A549 (cell line): ENCODE measurements at regions not wholly inside any gene's neighbourhood (a gene's known extent, or its start where the extent isn't known, plus 50 kb on each side); places are given as distances from the start of the nearest gene placed in this dataset.

Experiments used
- ATAC-seq, 2 experiments: fragments of 200-7000 bp in 1 of 2; fragments of >200 bp in 1 of 2; cut with Nextera tagmentation in 1 of 2; cut with Tn5 transposase in 1 of 2; 3 replicates each; pipeline versions ENCODE4 v1.8.0 to v1.9.1; 2018 to 2020; ENCODE audit warnings: mild to moderate bottlenecking in 1 of 2, moderate library complexity in 1 of 2
- CTCF ChIA-PET: fragments of 300-600 bp; sonication (Branson Sonifier 250); formaldehyde crosslinking; extraction: SDS; loops from one replicate; lab custom pipeline; 2021; ENCODE audit warnings: antibody characterized with exemption, inconsistent platforms; lab: Yijun Ruan, JAX
- POLR2A ChIA-PET: fragments of 350-600 bp; formaldehyde crosslinking; extraction: SDS; loops from one replicate; lab custom pipeline; 2021; ENCODE audit warnings: antibody characterized with exemption, inconsistent platforms; lab: Yijun Ruan, JAX
- DNase-seq, 2 experiments: peaks; one replicate each; pipeline versions ENCODE4 v3.0.0 to v3.0.0-alpha.2; 2011 to 2016; ENCODE audit warnings: low read depth in 1 of 2, low spot score in 1 of 2
- FAIRE-seq: peaks from 2 replicates; lab custom pipeline; 2011; peaks lifted over from hg19 to GRCh38; lab: Jason Lieb, UNC
- H3K27ac ChIP-seq, 2 experiments: fragments of >200 bp; sonication (Bioruptor Twin); formaldehyde crosslinking; 3 replicates each; pipeline ENCODE4 v1.5.1; 2016 to 2017
- H3K4me1 ChIP-seq: fragments of >200 bp; sonication (Bioruptor Twin); formaldehyde crosslinking; 3 replicates; pipeline ENCODE4 v1.6.1; 2016
- H3K4me2 ChIP-seq: fragments of >200 bp; sonication (Bioruptor Twin); formaldehyde crosslinking; 3 replicates; pipeline ENCODE4 v1.6.1; 2016
- H3K4me3 ChIP-seq: fragments of >200 bp; sonication (Bioruptor Twin); formaldehyde crosslinking; 3 replicates; pipeline ENCODE4 v1.5.1; 2016
- H3K9me3 ChIP-seq: fragments of >200 bp; sonication (Bioruptor Twin); formaldehyde crosslinking; 3 replicates; pipeline ENCODE4 v1.6.1; 2016
- CBX2 ChIP-seq: fragments of 200-600 bp; sonication (generic); IDR thresholded peaks from 2 replicates; pipeline ENCODE4 v1.6.1; 2016; ENCODE audit warnings: low read depth, mild to moderate bottlenecking, borderline replicate concordance
- CEBPB ChIP-seq, 2 experiments: fragments of >200 bp in 1 of 2; sonication (Bioruptor Twin) in 1 of 2; formaldehyde crosslinking in 1 of 2; IDR thresholded peaks; 2 replicates each; pipeline ENCODE4 v1.6.1; 2012 to 2016
- EHF ChIP-seq: fragments of 250-450 bp; sonication (Bioruptor Pico); IDR thresholded peaks from 2 replicates; pipeline ENCODE4 v1.5.0; 2020; ENCODE audit warnings: mild to moderate bottlenecking
- GATA3 ChIP-seq: IDR thresholded peaks from 2 replicates; pipeline ENCODE4 v1.6.1; 2012; ENCODE audit warnings: borderline replicate concordance
- HEYL ChIP-seq: fragments of 250-450 bp; sonication (Bioruptor Pico); IDR thresholded peaks from 2 replicates; pipeline ENCODE4 v1.8.0; 2021; ENCODE audit warnings: mild to moderate bottlenecking, moderate library complexity
- HOXA7 ChIP-seq: fragments of 250-450 bp; sonication (Bioruptor Pico); IDR thresholded peaks from 2 replicates; pipeline ENCODE4 v1.5.0; 2020; ENCODE audit warnings: mild to moderate bottlenecking, moderate library complexity
- JUN ChIP-seq, 2 experiments: fragments of >200 bp; sonication (Bioruptor Twin); formaldehyde crosslinking; IDR thresholded peaks; 2 replicates in 1 of 2; 3 replicates in 1 of 2; pipeline ENCODE4 v1.6.1; 2016 to 2017
- MAZ ChIP-seq: fragments of 150-350 bp; IDR thresholded peaks from 2 replicates; pipeline ENCODE4 v1.6.1; 2014; ENCODE audit warnings: antibody characterized with exemption, low read depth, low read length, borderline replicate concordance
- MYC ChIP-seq: IDR thresholded peaks from 2 replicates; pipeline ENCODE4 v1.6.1; 2012; ENCODE audit warnings: mild to moderate bottlenecking, inconsistent platforms, low read length, improper control_type of control experiment, borderline replicate concordance
- NFE2L2 ChIP-seq: fragments of 150-350 bp; conservative IDR thresholded peaks from 2 replicates; pipeline ENCODE4 v1.6.1; 2014; ENCODE audit warnings: low read length
- NR3C1 ChIP-seq: fragments of >200 bp; sonication (Bioruptor Twin); formaldehyde crosslinking; IDR thresholded peaks from 3 replicates; pipeline ENCODE4 v1.6.1; 2017
- PHF8 ChIP-seq: fragments of 200-600 bp; sonication (generic); IDR thresholded peaks from 2 replicates; pipeline ENCODE4 v1.6.1; 2016; ENCODE audit warnings: low read depth, mild to moderate bottlenecking, antibody characterized with exemption, moderate library complexity, borderline replicate concordance
- POLR2AphosphoS2 ChIP-seq: conservative IDR thresholded peaks from 2 replicates; pipeline ENCODE4 v1.6.1; 2012; ENCODE audit warnings: low read length, improper control_type of control experiment, inconsistent platforms
- RAD21 ChIP-seq, 2 experiments: fragments of >200 bp in 1 of 2; sonication (Bioruptor Twin) in 1 of 2; formaldehyde crosslinking in 1 of 2; IDR thresholded peaks in 1 of 2; conservative IDR thresholded peaks in 1 of 2; 2 replicates in 1 of 2; 3 replicates in 1 of 2; pipeline ENCODE4 v1.6.1; 2012 to 2018; ENCODE audit warnings: inconsistent platforms in 1 of 2
- RCOR1 ChIP-seq: fragments of 150-350 bp; IDR thresholded peaks from 2 replicates; pipeline ENCODE4 v1.6.1; 2014; ENCODE audit warnings: antibody characterized with exemption, low read length, low read depth
- SMC3 ChIP-seq: fragments of >200 bp; sonication (Bioruptor Twin); formaldehyde crosslinking; IDR thresholded peaks from 3 replicates; pipeline ENCODE4 v1.6.1; 2018; ENCODE audit warnings: inconsistent platforms
- TP53 ChIP-seq: fragments of 250-450 bp; sonication (Bioruptor Pico); IDR thresholded peaks from 2 replicates; pipeline ENCODE4 v1.5.0; 2021; ENCODE audit warnings: mild to moderate bottlenecking, moderate library complexity
- ZC3H11A ChIP-seq: fragments of 450-650 bp; IDR thresholded peaks from 2 replicates; pipeline ENCODE4 v1.6.1; 2014; ENCODE audit warnings: antibody characterized with exemption, mild to moderate bottlenecking
- ZFP36 ChIP-seq: fragments of 450-650 bp; IDR thresholded peaks from 2 replicates; pipeline ENCODE4 v1.6.1; 2014; ENCODE audit warnings: borderline replicate concordance; ENCODE audit not compliant: partially characterized antibody
- ZNF302 ChIP-seq: fragments of 250-450 bp; sonication (Bioruptor Pico); IDR thresholded peaks from 2 replicates; pipeline ENCODE4 v1.9.0; 2021; ENCODE audit warnings: inconsistent platforms, mild to moderate bottlenecking, moderate library complexity
- ZSCAN20 ChIP-seq: fragments of 250-450 bp; sonication (Bioruptor Pico); IDR thresholded peaks from 2 replicates; pipeline ENCODE4 v1.8.0; 2022; ENCODE audit warnings: mild to moderate bottlenecking, moderate library complexity
- WGBS: methylation state at CpG from one replicate; pipeline ENCODE4 v1.1.6; 2017; ENCODE audit errors: missing lambda C conversion rate; 5-methylcytosine and 5-hydroxymethylcytosine counted together
- TF ChIP-seq, protein P1 (sequence below): fragments of 200-600 bp; sonication (generic); IDR thresholded peaks from 2 replicates; pipeline ENCODE4 v1.6.1; 2016; ENCODE audit warnings: antibody characterized with exemption, mild to moderate bottlenecking, moderate library complexity
- TF ChIP-seq, protein P2 (sequence below): IDR thresholded peaks from 2 replicates; pipeline ENCODE4 v1.6.1; 2012; ENCODE audit warnings: low read depth, borderline replicate concordance
- TF ChIP-seq, protein P3 (sequence below): fragments of >200 bp; sonication (Bioruptor Twin); formaldehyde crosslinking; IDR thresholded peaks from 3 replicates; pipeline ENCODE4 v1.6.1; 2016
- TF ChIP-seq, protein P4 (sequence below): fragments of 250-450 bp; sonication (Bioruptor Pico); IDR thresholded peaks from 2 replicates; pipeline ENCODE4 v1.5.0; 2021; ENCODE audit warnings: mild to moderate bottlenecking, moderate library complexity, borderline replicate concordance

DNA sequence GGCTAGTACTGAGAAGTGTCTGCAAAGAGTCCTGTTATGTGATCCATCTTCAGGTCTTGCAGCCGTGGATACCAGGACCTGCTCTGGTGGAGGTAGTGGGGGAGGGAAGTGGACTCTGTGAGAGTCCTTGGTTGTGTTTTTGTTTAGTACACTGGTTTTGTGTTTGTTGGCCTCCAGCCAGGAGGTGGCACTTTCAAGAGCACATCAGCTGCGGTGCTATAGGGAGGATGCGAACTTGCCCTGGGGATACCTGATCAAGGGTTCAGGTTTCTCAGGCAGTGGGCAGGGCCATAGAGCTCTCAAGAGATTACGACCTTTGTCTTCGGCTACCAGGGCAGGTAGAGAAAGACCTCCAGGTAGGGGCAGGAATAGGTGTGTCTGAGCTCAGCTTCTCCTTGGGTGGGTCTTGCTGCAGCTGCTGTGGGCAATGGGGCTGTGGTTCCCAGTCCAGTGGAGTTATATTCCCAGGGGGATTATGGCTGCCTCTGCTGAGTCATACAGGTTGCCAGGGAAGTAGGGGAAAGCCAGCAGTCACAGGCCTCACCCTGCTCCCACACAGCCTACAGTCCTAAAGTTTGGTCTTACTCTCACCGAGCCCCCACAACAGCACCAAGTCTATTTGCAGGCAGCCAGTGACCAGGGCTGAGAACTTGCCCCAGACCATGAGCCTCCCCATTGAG lies 132.8 kb upstream of the NPHP3 start:
- Histone ChIP-seq H3K4me3 (no peak overlapping the region), H3K9me3 (no peaks in the 10 kb centered on the region), H3K27ac (no peak overlapping the region), H3K4me1 (no peaks in the 10 kb centered on the region), H3K4me2 (no peak overlapping the region)
- 38% methylated on average over 6 of the region's 6 CpGs for WGBS
- TF ChIP-seq ZSCAN20 (no peak), CBX2 (no peak), NR3C1 (no peak), ZFP36 (no peak), RAD21 (conservative IDR thresholded peaks at IDR 0.05 in 1 of 2, IDR thresholded peaks at IDR 0.05 in 1 of 2) (no peak), TP53 (CRISPR knock-in tag) (no peak), HEYL (CRISPR knock-in tag) (no peak), PHF8 (no peak), CEBPB (IDR thresholded peaks at IDR 0.05) (no peak), JUN (IDR thresholded peaks at IDR 0.05) (no peak), MAZ (no peak), EHF (CRISPR knock-in tag) (no peak), SMC3 (no peak), ZNF302 (CRISPR knock-in tag) (no peak)
- TF ChIP-seq, protein P1, sequence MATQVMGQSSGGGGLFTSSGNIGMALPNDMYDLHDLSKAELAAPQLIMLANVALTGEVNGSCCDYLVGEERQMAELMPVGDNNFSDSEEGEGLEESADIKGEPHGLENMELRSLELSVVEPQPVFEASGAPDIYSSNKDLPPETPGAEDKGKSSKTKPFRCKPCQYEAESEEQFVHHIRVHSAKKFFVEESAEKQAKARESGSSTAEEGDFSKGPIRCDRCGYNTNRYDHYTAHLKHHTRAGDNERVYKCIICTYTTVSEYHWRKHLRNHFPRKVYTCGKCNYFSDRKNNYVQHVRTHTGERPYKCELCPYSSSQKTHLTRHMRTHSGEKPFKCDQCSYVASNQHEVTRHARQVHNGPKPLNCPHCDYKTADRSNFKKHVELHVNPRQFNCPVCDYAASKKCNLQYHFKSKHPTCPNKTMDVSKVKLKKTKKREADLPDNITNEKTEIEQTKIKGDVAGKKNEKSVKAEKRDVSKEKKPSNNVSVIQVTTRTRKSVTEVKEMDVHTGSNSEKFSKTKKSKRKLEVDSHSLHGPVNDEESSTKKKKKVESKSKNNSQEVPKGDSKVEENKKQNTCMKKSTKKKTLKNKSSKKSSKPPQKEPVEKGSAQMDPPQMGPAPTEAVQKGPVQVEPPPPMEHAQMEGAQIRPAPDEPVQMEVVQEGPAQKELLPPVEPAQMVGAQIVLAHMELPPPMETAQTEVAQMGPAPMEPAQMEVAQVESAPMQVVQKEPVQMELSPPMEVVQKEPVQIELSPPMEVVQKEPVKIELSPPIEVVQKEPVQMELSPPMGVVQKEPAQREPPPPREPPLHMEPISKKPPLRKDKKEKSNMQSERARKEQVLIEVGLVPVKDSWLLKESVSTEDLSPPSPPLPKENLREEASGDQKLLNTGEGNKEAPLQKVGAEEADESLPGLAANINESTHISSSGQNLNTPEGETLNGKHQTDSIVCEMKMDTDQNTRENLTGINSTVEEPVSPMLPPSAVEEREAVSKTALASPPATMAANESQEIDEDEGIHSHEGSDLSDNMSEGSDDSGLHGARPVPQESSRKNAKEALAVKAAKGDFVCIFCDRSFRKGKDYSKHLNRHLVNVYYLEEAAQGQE: no peak
- DNase-seq (no peak), FAIRE-seq (no peak), ATAC-seq (no peak)
- ChIA-PET CTCF (no interaction called here), POLR2A (no interaction called here)

DNA sequence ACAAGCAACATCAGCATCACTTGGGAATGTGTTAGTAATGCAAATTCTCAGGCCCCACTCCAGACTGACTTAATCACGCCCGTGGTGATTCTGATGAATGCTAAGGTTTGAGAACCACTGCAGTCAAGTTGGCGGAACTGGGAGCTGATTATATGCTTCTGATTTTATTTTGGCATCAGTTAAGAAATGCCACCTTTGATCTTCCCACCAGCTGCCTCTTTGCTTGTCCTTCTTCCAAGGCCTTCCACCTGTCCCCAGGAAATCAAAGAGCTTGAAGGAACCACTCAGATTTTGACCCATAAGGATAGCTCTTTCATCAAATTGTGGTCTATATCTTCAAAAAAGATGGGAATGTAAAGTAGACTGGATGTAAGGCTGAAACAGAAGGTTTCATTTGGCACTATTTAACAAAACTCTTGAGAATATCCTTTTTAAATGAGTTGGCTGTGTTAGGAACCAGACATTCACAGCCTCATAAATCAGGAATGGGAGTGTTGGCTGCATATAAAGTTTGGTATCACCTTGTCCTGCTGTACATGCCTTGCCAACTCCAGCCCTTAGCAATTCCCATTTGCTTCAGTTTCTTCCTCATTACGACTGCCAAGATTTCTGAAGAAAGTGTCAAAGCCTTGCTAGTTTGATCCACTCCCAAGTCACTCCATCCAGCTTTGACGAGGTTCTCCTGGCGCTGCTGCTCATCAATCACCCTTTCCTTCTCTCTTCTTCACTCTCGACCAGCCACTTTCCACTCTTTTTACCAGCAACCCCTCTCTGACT lies 125.8 kb upstream of the NPHP3 start:
- CTCF ChIA-PET: no interaction called here
- no peaks in the 10 kb centered on the region for H3K9me3 ChIP-seq
- H3K4me1 ChIP-seq: no peaks in the 10 kb centered on the region
- no peak for DNase-seq
- TF ChIP-seq RCOR1: no peak
- TF ChIP-seq, all 56 proteins: peak for 0
- POLR2A ChIA-PET: no interaction called here
- Histone ChIP-seq H3K4me3 (no peak overlapping the region), H3K4me2 (no peak overlapping the region), H3K27ac (no peak overlapping the region)
- FAIRE-seq (no peak), ATAC-seq (no peak)
- WGBS: 6% methylated on average over 7 of the region's 7 CpGs

DNA sequence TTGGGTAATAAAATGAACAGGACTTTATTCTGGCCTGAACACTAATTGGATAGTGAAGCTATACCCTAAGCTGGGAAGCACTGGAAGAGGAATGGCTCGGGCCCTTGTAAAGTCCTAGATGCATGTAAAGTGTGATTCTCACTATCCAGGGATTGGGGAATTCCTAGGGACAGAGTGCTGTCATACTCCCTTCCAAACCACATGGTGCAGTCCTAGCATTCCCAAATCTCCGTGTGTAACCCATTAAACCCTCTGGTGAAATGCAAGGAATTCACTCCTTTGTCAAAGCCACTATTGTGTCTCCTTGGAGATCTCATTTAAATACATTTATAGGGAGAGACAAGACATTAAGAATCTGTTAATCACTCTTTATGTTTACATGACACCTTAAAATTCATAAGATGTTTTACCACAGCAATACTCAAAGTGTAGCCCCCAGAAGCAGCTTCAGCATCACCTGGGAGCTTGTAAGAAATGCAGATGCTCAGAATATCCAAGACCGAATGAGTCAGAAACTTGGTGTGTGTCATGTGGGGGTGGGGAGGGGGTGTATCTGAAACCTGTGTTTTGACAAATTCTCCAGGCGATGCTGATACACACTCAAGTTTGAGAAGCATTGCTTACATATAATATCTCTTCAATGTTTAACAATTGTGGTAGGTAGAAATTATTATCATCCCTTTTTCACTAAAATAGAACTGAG lies 121.8 kb upstream of the NPHP3 start:
- no peaks in the 10 kb centered on the region for H3K9me3 ChIP-seq
- ChIA-PET POLR2A (no interaction called here), CTCF (no interaction called here)
- H3K4me2 ChIP-seq: no peak overlapping the region
- 0% methylated on average over 4 of the region's 4 CpGs for WGBS
- DNase-seq: no peak
- no peak overlapping the region for H3K4me3 ChIP-seq
- no peaks in the 10 kb centered on the region for H3K4me1 ChIP-seq
- no peak for ATAC-seq
- FAIRE-seq: no peak
- no peak overlapping the region for H3K27ac ChIP-seq
- TF ChIP-seq CBX2 (no peak), ZC3H11A (no peak), PHF8 (no peak), MYC (no peak), RCOR1 (no peak), NFE2L2 (no peak), NR3C1 (no peak), POLR2AphosphoS2 (no peak), GATA3 (no peak), HOXA7 (CRISPR knock-in tag) (no peak)
- TF ChIP-seq, protein P2, sequence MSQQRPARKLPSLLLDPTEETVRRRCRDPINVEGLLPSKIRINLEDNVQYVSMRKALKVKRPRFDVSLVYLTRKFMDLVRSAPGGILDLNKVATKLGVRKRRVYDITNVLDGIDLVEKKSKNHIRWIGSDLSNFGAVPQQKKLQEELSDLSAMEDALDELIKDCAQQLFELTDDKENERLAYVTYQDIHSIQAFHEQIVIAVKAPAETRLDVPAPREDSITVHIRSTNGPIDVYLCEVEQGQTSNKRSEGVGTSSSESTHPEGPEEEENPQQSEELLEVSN: no peak
- TF ChIP-seq, protein P3, sequence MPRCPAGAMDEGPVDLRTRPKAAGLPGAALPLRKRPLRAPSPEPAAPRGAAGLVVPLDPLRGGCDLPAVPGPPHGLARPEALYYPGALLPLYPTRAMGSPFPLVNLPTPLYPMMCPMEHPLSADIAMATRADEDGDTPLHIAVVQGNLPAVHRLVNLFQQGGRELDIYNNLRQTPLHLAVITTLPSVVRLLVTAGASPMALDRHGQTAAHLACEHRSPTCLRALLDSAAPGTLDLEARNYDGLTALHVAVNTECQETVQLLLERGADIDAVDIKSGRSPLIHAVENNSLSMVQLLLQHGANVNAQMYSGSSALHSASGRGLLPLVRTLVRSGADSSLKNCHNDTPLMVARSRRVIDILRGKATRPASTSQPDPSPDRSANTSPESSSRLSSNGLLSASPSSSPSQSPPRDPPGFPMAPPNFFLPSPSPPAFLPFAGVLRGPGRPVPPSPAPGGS: no peak
- TF ChIP-seq, protein P4, sequence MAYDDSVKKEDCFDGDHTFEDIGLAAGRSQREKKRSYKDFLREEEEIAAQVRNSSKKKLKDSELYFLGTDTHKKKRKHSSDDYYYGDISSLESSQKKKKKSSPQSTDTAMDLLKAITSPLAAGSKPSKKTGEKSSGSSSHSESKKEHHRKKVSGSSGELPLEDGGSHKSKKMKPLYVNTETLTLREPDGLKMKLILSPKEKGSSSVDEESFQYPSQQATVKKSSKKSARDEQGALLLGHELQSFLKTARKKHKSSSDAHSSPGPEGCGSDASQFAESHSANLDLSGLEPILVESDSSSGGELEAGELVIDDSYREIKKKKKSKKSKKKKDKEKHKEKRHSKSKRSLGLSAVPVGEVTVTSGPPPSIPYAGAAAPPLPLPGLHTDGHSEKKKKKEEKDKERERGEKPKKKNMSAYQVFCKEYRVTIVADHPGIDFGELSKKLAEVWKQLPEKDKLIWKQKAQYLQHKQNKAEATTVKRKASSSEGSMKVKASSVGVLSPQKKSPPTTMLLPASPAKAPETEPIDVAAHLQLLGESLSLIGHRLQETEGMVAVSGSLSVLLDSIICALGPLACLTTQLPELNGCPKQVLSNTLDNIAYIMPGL: no peak
